GM12892 (cell line): ENCODE measurements at regions not wholly inside any gene's neighbourhood (a gene's known extent, or its start where the extent isn't known, plus 50 kb on each side); places are given as distances from the start of the nearest gene placed in this dataset.

Experiments used
- POLR2A ChIP-seq: IDR thresholded peaks from 2 replicates; pipeline ENCODE4 v1.6.1; 2011; ENCODE audit warnings: low read depth, low read length, control low read depth
- POLR2AphosphoS5 ChIP-seq: IDR thresholded peaks from 2 replicates; pipeline ENCODE4 v1.6.1; 2011; ENCODE audit warnings: low read depth, low read length, control low read depth
- TAF1 ChIP-seq: IDR thresholded peaks from 2 replicates; pipeline ENCODE4 v1.6.1; 2011; ENCODE audit warnings: low read depth, mild to moderate bottlenecking, control low read depth, low read length, borderline replicate concordance

DNA sequence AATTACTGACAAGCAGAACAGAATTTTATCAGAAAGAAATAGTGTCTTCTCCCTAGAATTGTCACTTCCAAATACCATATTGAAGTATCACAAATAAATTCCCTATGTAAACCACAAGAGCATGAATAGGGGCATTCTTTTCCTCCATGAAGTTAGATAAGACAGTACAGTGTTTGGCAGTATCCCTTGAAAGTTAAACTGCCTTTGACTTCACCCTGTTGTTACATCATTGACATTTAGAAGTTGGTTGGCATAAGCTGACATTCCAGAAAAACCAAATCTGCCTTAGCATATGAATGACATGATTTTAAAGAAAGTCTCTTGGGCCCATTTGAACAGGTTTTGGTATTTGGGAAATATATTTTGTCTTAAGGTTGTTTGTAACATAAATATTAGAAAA lies 50.2 kb upstream of the OSR1 start:
- TF ChIP-seq POLR2AphosphoS5 (no peak), TAF1 (no peak), POLR2A (no peak)
